ENCODE measurements at regions not wholly inside any gene's neighbourhood (a gene's known extent, or its start where the extent isn't known, plus 50 kb on each side); places are given as distances from the start of the nearest gene placed in this dataset.

- Mint-ChIP-seq H3K36me3 (no peaks in the 10 kb centered on the region), H3K27me3 (peaks cover 0 to 26% (median 7%) of the 10 kb centered on the region in 5 donors), H3K4me1 (no peaks in the 10 kb centered on the region), H3K4me3 (no peak overlapping the region), H3K27ac (no peak overlapping the region), H3K9me3 (no peaks in the 10 kb centered on the region)
- H3K9me3 ChIP-seq (ENCODE audit: control insufficient read depth in 2 of 3, low read length in 3 of 3): no peaks in the 10 kb centered on the region
- ChIA-PET CTCF (interaction anchor here (0.6 kb wide), 2 partner anchors 299 to 417 kb away, joined by 4 to 5 read pairs; no protein-coding TSS in a partner anchor), POLR2A (no interaction called here)
- H3K27ac ChIP-seq (ENCODE audit: low read depth, low read length): no peak overlapping the region
- H3K4me3 ChIP-seq (ENCODE audit: low read length): no peak overlapping the region
- intact Hi-C loops (cut with micrococcal nuclease): no loop called here
- H3K36me3 ChIP-seq (ENCODE audit: control insufficient read depth in 2 of 3, insufficient read depth in 3 of 3, low read length in 3 of 3): no peaks in the 10 kb centered on the region
- H3K4me1 ChIP-seq (ENCODE audit: control insufficient read depth in 2 of 2, insufficient read depth in 2 of 2, low read length in 2 of 2): no peaks in the 10 kb centered on the region
- H3K27me3 ChIP-seq (ENCODE audit: control insufficient read depth in 2 of 2, insufficient read depth in 2 of 2, low read length in 2 of 2): no peaks in the 10 kb centered on the region
- ATAC-seq (no peak), DNase-seq (no peak)
Observed at GRCh38 chr5:69035665-69036064, 58.1 kb upstream of the SLC30A5 start.

DNA sequence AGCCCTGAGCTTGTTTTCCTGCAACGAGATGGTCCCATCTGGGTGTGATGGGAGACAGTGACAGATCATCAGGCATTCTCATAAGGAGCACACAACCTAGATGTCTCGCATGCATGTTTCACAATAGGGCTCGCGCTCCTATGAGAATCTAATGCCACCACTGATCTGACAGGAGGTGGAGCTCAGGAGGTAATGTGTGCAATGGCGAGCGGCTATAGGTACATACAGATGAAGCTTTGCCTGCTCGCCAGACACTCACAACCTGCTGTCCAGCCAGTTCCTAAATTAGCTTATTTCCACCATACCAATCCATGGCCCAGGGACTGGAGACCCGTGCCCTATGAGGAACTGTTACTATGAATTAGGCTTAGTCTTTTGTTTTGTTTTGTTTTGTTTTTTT is 55.3 kb upstream of the SLC30A5 start:
- intact Hi-C loops (cut with micrococcal nuclease): no loop called here
- Histone ChIP-seq H3K36me3 (ENCODE audit: control insufficient read depth in 2 of 3, insufficient read depth in 3 of 3, low read length in 3 of 3) (no peaks in the 10 kb centered on the region), H3K27me3 (ENCODE audit: control insufficient read depth in 2 of 2, insufficient read depth in 2 of 2, low read length in 2 of 2) (no peaks in the 10 kb centered on the region), H3K4me3 (ENCODE audit: low read length) (no peak overlapping the region), H3K9me3 (ENCODE audit: control insufficient read depth in 2 of 3, low read length in 3 of 3) (no peaks in the 10 kb centered on the region), H3K4me1 (ENCODE audit: control insufficient read depth in 2 of 2, insufficient read depth in 2 of 2, low read length in 2 of 2) (no peaks in the 10 kb centered on the region), H3K27ac (ENCODE audit: low read depth, low read length) (no peak overlapping the region)
- H3K9me3 Mint-ChIP-seq: no peaks in the 10 kb centered on the region
- no peak for DNase-seq
- H3K27ac Mint-ChIP-seq: no peak overlapping the region
- POLR2A ChIA-PET: no interaction called here
- H3K36me3 Mint-ChIP-seq: no peaks in the 10 kb centered on the region
- CTCF ChIA-PET: interaction anchor here (0.6 kb wide), 1 partner anchor 37 kb away, joined by 3 read pairs; no protein-coding TSS in a partner anchor
- H3K27me3 Mint-ChIP-seq: peaks cover 0 to 10% (median 0%) of the 10 kb centered on the region in 5 donors
- no peak overlapping the region for H3K4me3 Mint-ChIP-seq
- peaks cover 0 to 8% (median 4%) of the 10 kb centered on the region in 7 donors for H3K4me1 Mint-ChIP-seq
- ATAC-seq: no peak

GRCh38 chr5:69039829-69040228 is 54.0 kb upstream of the SLC30A5 start:
- Mint-ChIP-seq H3K27me3 (peaks cover 0 to 10% (median 0%) of the 10 kb centered on the region in 5 donors), H3K4me3 (no peak overlapping the region), H3K36me3 (no peaks in the 10 kb centered on the region), H3K4me1 (peaks cover 0 to 14% (median 6%) of the 10 kb centered on the region in 7 donors), H3K27ac (no peak overlapping the region), H3K9me3 (no peaks in the 10 kb centered on the region)
- H3K4me3 ChIP-seq (ENCODE audit: low read length): no peak overlapping the region
- H3K4me1 ChIP-seq (ENCODE audit: control insufficient read depth in 2 of 2, insufficient read depth in 2 of 2, low read length in 2 of 2): no peaks in the 10 kb centered on the region
- DNase-seq (no peak), ATAC-seq (no peak)
- H3K27me3 ChIP-seq (ENCODE audit: control insufficient read depth in 2 of 2, insufficient read depth in 2 of 2, low read length in 2 of 2): no peaks in the 10 kb centered on the region
- ChIA-PET CTCF (no interaction called here), POLR2A (no interaction called here)
- intact Hi-C loops (cut with micrococcal nuclease): loop anchor here in 1 of 2 donors (5.0 kb wide), 1 partner anchor 192 kb away; the partner anchor contains the start of gene CDK7
- H3K9me3 ChIP-seq (ENCODE audit: control insufficient read depth in 2 of 3, low read length in 3 of 3): no peaks in the 10 kb centered on the region
- no peaks in the 10 kb centered on the region for H3K36me3 ChIP-seq (ENCODE audit: control insufficient read depth in 2 of 3, insufficient read depth in 3 of 3, low read length in 3 of 3)
- H3K27ac ChIP-seq (ENCODE audit: low read depth, low read length): no peak overlapping the region

GRCh38 chr5:69042500-69042899 is 51.3 kb upstream of the SLC30A5 start:
- Mint-ChIP-seq H3K4me3 (peak overlapping the region in 7 of 10 donors; percentile 12 to 93 (median 89)), H3K36me3 (no peaks in the 10 kb centered on the region), H3K27me3 (peaks cover 0 to 5% (median 0%) of the 10 kb centered on the region in 5 donors), H3K9me3 (no peaks in the 10 kb centered on the region), H3K4me1 (peaks cover 0 to 14% (median 6%) of the 10 kb centered on the region in 7 donors), H3K27ac (peak overlapping the region in 8 of 9 donors; percentile 89 to 96 (median 92))
- Histone ChIP-seq H3K4me3 (ENCODE audit: low read length) (no peak overlapping the region), H3K36me3 (ENCODE audit: control insufficient read depth in 2 of 3, insufficient read depth in 3 of 3, low read length in 3 of 3) (no peaks in the 10 kb centered on the region), H3K9me3 (ENCODE audit: control insufficient read depth in 2 of 3, low read length in 3 of 3) (no peaks in the 10 kb centered on the region), H3K4me1 (ENCODE audit: control insufficient read depth in 2 of 2, insufficient read depth in 2 of 2, low read length in 2 of 2) (no peaks in the 10 kb centered on the region), H3K27me3 (ENCODE audit: control insufficient read depth in 2 of 2, insufficient read depth in 2 of 2, low read length in 2 of 2) (no peaks in the 10 kb centered on the region), H3K27ac (ENCODE audit: low read depth, low read length) (peak overlapping the region; percentile 61)
- DNase-seq (no peak), ATAC-seq (peak; percentile 26)
- intact Hi-C loops (cut with micrococcal nuclease): loop anchor here (2.0 to 5.0 kb wide), 2 partner anchors 190 to 292 kb away; partner anchors contain the start of gene CDK7 (in 1 of the 2)
- ChIA-PET CTCF (interaction anchor here (1.0 to 1.6 kb wide), 5 partner anchors 51 to 328 kb away, joined by 3 to 8 read pairs (median 4); partner anchors contain the start of genes CCDC125 and SLC30A5), POLR2A (interaction anchor here (0.8 to 2.2 kb wide), 3 partner anchors 51 to 290 kb away, joined by 3 to 8 read pairs (median 4); partner anchors contain the start of genes CCDC125 and SLC30A5)

DNA sequence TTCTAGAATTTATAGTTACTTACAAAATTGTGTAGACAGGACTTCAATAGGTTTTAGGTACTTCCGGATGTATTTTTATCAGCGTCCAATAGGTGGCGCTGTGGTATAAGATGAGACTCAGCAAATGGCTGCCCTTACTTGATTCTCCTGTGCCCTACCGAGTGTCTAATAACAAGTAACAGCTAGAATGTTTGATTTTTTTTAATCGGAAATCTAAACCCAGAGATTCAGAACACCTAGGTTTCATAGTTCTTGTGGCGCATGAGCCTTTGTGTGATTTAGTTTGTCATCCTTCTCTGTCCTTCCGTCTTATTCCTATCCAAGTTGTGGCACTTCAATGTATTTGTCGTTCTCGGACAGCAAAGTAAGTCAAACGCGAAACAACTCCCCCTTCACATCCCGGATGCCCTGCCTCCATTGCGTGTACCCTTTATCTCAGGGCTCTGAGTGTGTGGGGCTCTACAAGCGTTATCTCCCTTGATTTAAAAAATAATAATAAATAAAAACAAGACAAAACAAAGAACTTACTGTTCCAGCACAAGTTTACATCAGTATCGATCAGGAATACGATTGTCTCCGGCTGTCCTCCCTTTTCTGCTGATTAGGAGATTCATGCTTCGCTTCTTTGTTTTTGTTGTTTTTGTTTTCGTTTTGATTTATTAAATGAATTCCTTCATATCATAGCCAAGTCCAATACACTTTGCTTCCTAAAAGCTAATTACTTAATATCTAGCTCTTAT is 50.7 kb upstream of the SLC30A5 start:
- CTCF ChIA-PET: interaction anchor here (1.0 to 1.6 kb wide), 5 partner anchors 50 to 327 kb away, joined by 3 to 8 read pairs (median 4); partner anchors contain the start of genes CCDC125 and SLC30A5

GRCh38 chr5:69043655-69043996 is 50.2 kb upstream of the SLC30A5 start:
- ChIA-PET POLR2A (interaction anchor here (1.5 to 2.2 kb wide), 2 partner anchors 50 to 289 kb away, joined by 3 to 8 read pairs; partner anchors contain the start of genes CCDC125 and SLC30A5), CTCF (interaction anchor here (1.1 to 1.6 kb wide), 2 partner anchors 50 to 326 kb away, joined by 3 to 8 read pairs; partner anchors contain the start of gene SLC30A5)
- Mint-ChIP-seq H3K27me3 (peaks cover 0 to 5% (median 0%) of the 10 kb centered on the region in 5 donors), H3K4me3 (peak overlapping the region in 9 of 10 donors; percentile 31 to 93 (median 86)), H3K36me3 (no peaks in the 10 kb centered on the region), H3K4me1 (peaks cover 0 to 14% (median 6%) of the 10 kb centered on the region in 7 donors), H3K27ac (peak overlapping the region in 7 of 9 donors; percentile 71 to 93 (median 91)), H3K9me3 (no peaks in the 10 kb centered on the region)
- H3K27me3 ChIP-seq (ENCODE audit: control insufficient read depth in 2 of 2, insufficient read depth in 2 of 2, low read length in 2 of 2): no peaks in the 10 kb centered on the region
- no peaks in the 10 kb centered on the region for H3K9me3 ChIP-seq (ENCODE audit: control insufficient read depth in 2 of 3, low read length in 3 of 3)
- intact Hi-C loops (cut with micrococcal nuclease): loop anchor here (1.0 to 5.0 kb wide), 6 partner anchors 50 to 326 kb away; partner anchors contain the start of genes AK6 (in 2 of the 2), RAD17 (in 2 of the 2), TAF9 (in 2 of the 2) and CDK7 (in 1 of the 2)
- DNase-seq: no peak
- peak overlapping the region; percentile 72 for H3K4me3 ChIP-seq (ENCODE audit: low read length)
- H3K27ac ChIP-seq (ENCODE audit: low read depth, low read length): peak overlapping the region; percentile 74
- no peak for ATAC-seq
- no peaks in the 10 kb centered on the region for H3K36me3 ChIP-seq (ENCODE audit: control insufficient read depth in 2 of 3, insufficient read depth in 3 of 3, low read length in 3 of 3)
- no peaks in the 10 kb centered on the region for H3K4me1 ChIP-seq (ENCODE audit: control insufficient read depth in 2 of 2, insufficient read depth in 2 of 2, low read length in 2 of 2)

More for the DNA sequence above, 50.7 kb upstream of the SLC30A5 start:
- Histone ChIP-seq H3K36me3 (ENCODE audit: control insufficient read depth in 2 of 3, insufficient read depth in 3 of 3, low read length in 3 of 3) (no peaks in the 10 kb centered on the region), H3K27ac (ENCODE audit: low read depth, low read length) (peak overlapping the region; percentile 74), H3K4me3 (ENCODE audit: low read length) (peak overlapping the region; percentile 72), H3K4me1 (ENCODE audit: control insufficient read depth in 2 of 2, insufficient read depth in 2 of 2, low read length in 2 of 2) (no peaks in the 10 kb centered on the region), H3K9me3 (ENCODE audit: control insufficient read depth in 2 of 3, low read length in 3 of 3) (no peaks in the 10 kb centered on the region), H3K27me3 (ENCODE audit: control insufficient read depth in 2 of 2, insufficient read depth in 2 of 2, low read length in 2 of 2) (no peaks in the 10 kb centered on the region)
- peaks cover 0 to 14% (median 6%) of the 10 kb centered on the region in 7 donors for H3K4me1 Mint-ChIP-seq
- H3K9me3 Mint-ChIP-seq: no peaks in the 10 kb centered on the region
- peaks cover 0 to 5% (median 0%) of the 10 kb centered on the region in 5 donors for H3K27me3 Mint-ChIP-seq
- peak; percentile 100 for ATAC-seq
- DNase-seq: peak; percentile 42 to 93 (median 88)
- intact Hi-C loops (cut with micrococcal nuclease): loop anchor here (1.0 to 5.0 kb wide), 6 partner anchors 50 to 326 kb away; partner anchors contain the start of genes AK6 (in 2 of the 2), RAD17 (in 2 of the 2), TAF9 (in 2 of the 2) and CDK7 (in 1 of the 2)
- POLR2A ChIA-PET: interaction anchor here (0.8 to 2.2 kb wide), 3 partner anchors 50 to 289 kb away, joined by 3 to 8 read pairs (median 4); partner anchors contain the start of genes CCDC125 and SLC30A5
- no peaks in the 10 kb centered on the region for H3K36me3 Mint-ChIP-seq
- H3K27ac Mint-ChIP-seq: peak overlapping the region; percentile 70 to 96 (median 92)
- peak overlapping the region; percentile 74 to 93 (median 88) for H3K4me3 Mint-ChIP-seq

Measured in naive thymus-derived CD4-positive, alpha-beta T cell (primary cell).